Frontal cortex (tissue), 3 donors: ENCODE measurements at regions not wholly inside any gene's neighbourhood (a gene's known extent, or its start where the extent isn't known, plus 50 kb on each side); places are given as distances from the start of the nearest gene placed in this dataset.
"Not testable (repeated sequence)": the region's sequence is repeated elsewhere in the genome, so short reads cannot be mapped to it uniquely, and the experiment has no call there.

Experiments used
- DNase-seq, 2 donors: peaks; one replicate each; pipeline ENCODE4 v3.0.0; 2012; ENCODE audit warnings: low spot score in 2 of 2
- FAIRE-seq: peaks from 2 replicates; lab custom pipeline; 2012; peaks lifted over from hg19 to GRCh38; lab: Jason Lieb, UNC
- donor health status: control.
- donor health status: control.
- donor health status: control.

- DNase-seq: no peak
- no peak for FAIRE-seq
These were observed 514.0 kb upstream of the SMIM31 start for GRCh38 chr4:164239976-164240375.

- no peak for DNase-seq
- no peak for FAIRE-seq
These were observed 502.7 kb upstream of the SMIM31 start for GRCh38 chr4:164251257-164251656.

- FAIRE-seq: peak; percentile 87
- no peak for DNase-seq
These were observed 501.6 kb upstream of the SMIM31 start for GRCh38 chr4:164252286-164252685.

- FAIRE-seq (no peak), DNase-seq (no peak)
These were observed 492.1 kb upstream of the SMIM31 start for GRCh38 chr4:164261831-164262230.

GRCh38 chr4:164262508-164262907 is 491.4 kb upstream of the SMIM31 start:
- not testable (repeated sequence) for DNase-seq, FAIRE-seq

GRCh38 chr4:164277414-164277813 is 476.5 kb upstream of the SMIM31 start:
- FAIRE-seq, DNase-seq: not testable (repeated sequence)

GRCh38 chr4:164287173-164287572 is 466.8 kb upstream of the SMIM31 start:
- DNase-seq (no peak), FAIRE-seq (no peak)

- FAIRE-seq: no peak
- no peak for DNase-seq
These were observed 465.4 kb upstream of the SMIM31 start for GRCh38 chr4:164288578-164288977.

- DNase-seq (no peak), FAIRE-seq (no peak)
These were observed 460.7 kb upstream of the SMIM31 start for GRCh38 chr4:164293203-164293602.

GRCh38 chr4:164293743-164294142 is 460.2 kb upstream of the SMIM31 start:
- FAIRE-seq (no peak), DNase-seq (no peak)

GRCh38 chr4:164301430-164301829 is 452.5 kb upstream of the SMIM31 start:
- no peak for DNase-seq
- no peak for FAIRE-seq

GRCh38 chr4:164304101-164304639 is 449.8 kb upstream of the SMIM31 start:
- FAIRE-seq (no peak), DNase-seq (no peak)

- DNase-seq (no peak), FAIRE-seq (no peak)
These were observed 449.1 kb upstream of the SMIM31 start for GRCh38 chr4:164304861-164305260.

GRCh38 chr4:164307262-164307661 is 446.7 kb upstream of the SMIM31 start:
- DNase-seq: no peak
- FAIRE-seq: no peak

- no peak for DNase-seq
- no peak for FAIRE-seq
These were observed 441.3 kb upstream of the SMIM31 start for GRCh38 chr4:164312671-164313070.

- FAIRE-seq: no peak
- no peak for DNase-seq
These were observed 440.1 kb upstream of the SMIM31 start for GRCh38 chr4:164313853-164314252.

- FAIRE-seq (no peak), DNase-seq (no peak)
These were observed 435.6 kb upstream of the SMIM31 start for GRCh38 chr4:164318350-164318749.

- no peak for DNase-seq
- no peak for FAIRE-seq
These were observed 434.2 kb upstream of the SMIM31 start for GRCh38 chr4:164319688-164320087.

- DNase-seq (no peak), FAIRE-seq (no peak)
These were observed 433.1 kb upstream of the SMIM31 start for GRCh38 chr4:164320847-164321246.

GRCh38 chr4:164326056-164326455 is 427.9 kb upstream of the SMIM31 start:
- no peak for FAIRE-seq

GRCh38 chr4:164337219-164337944 is 416.5 kb upstream of the SMIM31 start:
- no peak for DNase-seq
- no peak for FAIRE-seq

More at GRCh38 chr4:164326056-164326455, 427.9 kb upstream of the SMIM31 start:
- DNase-seq: no peak

- no peak for FAIRE-seq
- no peak for DNase-seq
These were observed 410.4 kb upstream of the SMIM31 start for GRCh38 chr4:164343472-164343976.
